ENCODE measurements at regions not wholly inside any gene's neighbourhood (a gene's known extent, or its start where the extent isn't known, plus 50 kb on each side); places are given as distances from the start of the nearest gene placed in this dataset.

- H3K4me3 Mint-ChIP-seq: no peak overlapping the region
- H3K9me3 Mint-ChIP-seq: peaks cover 5% of the 10 kb centered on the region
- Histone ChIP-seq H3K27me3 (ENCODE audit: control insufficient read depth in 1 of 2, insufficient read depth in 2 of 2, low read length in 2 of 2) (no peaks in the 10 kb centered on the region), H3K4me1 (ENCODE audit: insufficient read depth, low read length) (no peaks in the 10 kb centered on the region), H3K4me3 (ENCODE audit: low read length) (no peak overlapping the region), H3K36me3 (ENCODE audit: insufficient read depth, low read length) (no peaks in the 10 kb centered on the region), H3K9me3 (ENCODE audit: control insufficient read depth in 1 of 2, insufficient read depth in 1 of 2, low read length in 2 of 2) (no peaks in the 10 kb centered on the region), H3K27ac (ENCODE audit: low read depth in 1 of 2, low read length in 2 of 2) (no peak overlapping the region)
- ChIA-PET POLR2A (no interaction called here), CTCF (no interaction called here)
- no peaks in the 10 kb centered on the region for H3K27me3 Mint-ChIP-seq
- no peak for ATAC-seq (ENCODE audit: poor library complexity)
- intact Hi-C loops (cut with DNase I, micrococcal nuclease): no loop called here
- no peaks in the 10 kb centered on the region for H3K36me3 Mint-ChIP-seq (ENCODE audit: low read depth)
- peak in 1 of 14 experiments; percentile 13 for DNase-seq
- no peaks in the 10 kb centered on the region for H3K4me1 Mint-ChIP-seq (ENCODE audit: low read depth)
- no peak for TF ChIP-seq CTCF (IDR thresholded peaks at IDR 0.05)
- H3K27ac Mint-ChIP-seq: no peak overlapping the region
These were observed 1091.8 kb upstream of the ATXN7L3B start for GRCh38 chr12:73445658-73446324.

DNA sequence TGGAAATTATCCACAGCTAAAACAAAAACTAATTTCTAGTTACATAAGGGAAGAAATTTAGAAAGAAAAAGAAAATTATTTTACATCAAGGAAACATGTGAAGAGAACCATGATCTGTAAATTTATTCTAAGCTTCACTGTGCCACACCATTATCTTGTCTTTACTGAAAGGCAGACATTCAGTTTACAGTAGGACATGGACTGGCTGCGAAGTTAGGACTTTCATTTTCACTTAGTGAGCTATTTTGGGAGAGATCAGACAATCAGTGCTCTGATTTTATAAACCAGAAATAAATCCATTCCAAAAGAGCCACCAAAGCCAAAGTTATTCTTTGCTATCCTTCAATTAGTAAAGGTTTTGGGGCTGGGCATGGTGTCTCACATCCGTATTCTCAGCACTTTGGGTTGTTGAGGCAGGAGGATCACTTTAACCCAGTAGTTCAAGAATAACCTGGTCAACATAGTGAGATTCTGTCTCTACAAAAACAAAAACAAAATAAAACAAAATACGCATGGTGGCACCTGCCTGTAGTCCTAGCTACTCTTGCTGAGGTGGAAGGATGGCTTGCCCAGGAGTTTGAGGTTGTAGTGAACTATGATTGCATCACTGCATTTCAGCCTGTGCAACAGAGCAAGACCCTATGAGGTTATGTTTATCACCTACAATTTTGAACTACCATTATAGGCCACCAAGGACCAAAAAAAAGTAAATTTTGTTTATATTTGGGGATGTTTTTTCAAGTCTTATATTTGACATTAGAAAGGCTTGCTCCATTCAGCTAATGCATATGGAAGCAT is 1084.8 kb upstream of the ATXN7L3B start:
- Histone ChIP-seq H3K4me1 (ENCODE audit: insufficient read depth, low read length) (no peaks in the 10 kb centered on the region), H3K27ac (ENCODE audit: low read depth in 1 of 2, low read length in 2 of 2) (no peak overlapping the region), H3K27me3 (ENCODE audit: control insufficient read depth in 1 of 2, insufficient read depth in 2 of 2, low read length in 2 of 2) (no peaks in the 10 kb centered on the region), H3K4me3 (ENCODE audit: low read length) (no peak overlapping the region), H3K9me3 (ENCODE audit: control insufficient read depth in 1 of 2, insufficient read depth in 1 of 2, low read length in 2 of 2) (no peaks in the 10 kb centered on the region), H3K36me3 (ENCODE audit: insufficient read depth, low read length) (no peaks in the 10 kb centered on the region)
- intact Hi-C loops (cut with DNase I, micrococcal nuclease): no loop called here
- ChIA-PET CTCF (no interaction called here), POLR2A (no interaction called here)
- TF ChIP-seq CTCF (IDR thresholded peaks at IDR 0.05): no peak
- Mint-ChIP-seq H3K4me3 (no peak overlapping the region), H3K36me3 (ENCODE audit: low read depth) (no peaks in the 10 kb centered on the region), H3K9me3 (no peaks in the 10 kb centered on the region), H3K4me1 (ENCODE audit: low read depth) (no peaks in the 10 kb centered on the region), H3K27ac (no peak overlapping the region), H3K27me3 (no peaks in the 10 kb centered on the region)
- no peak for ATAC-seq (ENCODE audit: poor library complexity)
- no peak for DNase-seq

- no peak for ATAC-seq (ENCODE audit: poor library complexity)
- peaks cover 0 to 1% of the 10 kb centered on the region in 2 experiments for H3K9me3 ChIP-seq (ENCODE audit: control insufficient read depth in 1 of 2, insufficient read depth in 1 of 2, low read length in 2 of 2)
- H3K27me3 Mint-ChIP-seq: no peaks in the 10 kb centered on the region
- intact Hi-C loops (cut with DNase I, micrococcal nuclease): no loop called here
- no peaks in the 10 kb centered on the region for H3K4me1 ChIP-seq (ENCODE audit: insufficient read depth, low read length)
- ChIA-PET POLR2A (no interaction called here), CTCF (interaction anchor here (1.0 kb wide), 1 partner anchor 16 kb away, joined by 3 read pairs; no protein-coding TSS in a partner anchor)
- no peaks in the 10 kb centered on the region for H3K9me3 Mint-ChIP-seq
- no peak overlapping the region for H3K4me3 Mint-ChIP-seq
- H3K27ac Mint-ChIP-seq: no peak overlapping the region
- H3K27ac ChIP-seq (ENCODE audit: low read depth in 1 of 2, low read length in 2 of 2): no peak overlapping the region
- no peaks in the 10 kb centered on the region for H3K27me3 ChIP-seq (ENCODE audit: control insufficient read depth in 1 of 2, insufficient read depth in 2 of 2, low read length in 2 of 2)
- TF ChIP-seq CTCF (IDR thresholded peaks at IDR 0.05): no peak
- no peaks in the 10 kb centered on the region for H3K36me3 ChIP-seq (ENCODE audit: insufficient read depth, low read length)
- no peaks in the 10 kb centered on the region for H3K36me3 Mint-ChIP-seq (ENCODE audit: low read depth)
- no peak for DNase-seq
- H3K4me1 Mint-ChIP-seq (ENCODE audit: low read depth): no peaks in the 10 kb centered on the region
- no peak overlapping the region for H3K4me3 ChIP-seq (ENCODE audit: low read length)
These were observed 1077.4 kb upstream of the ATXN7L3B start for GRCh38 chr12:73460212-73460611.
